Liver (tissue), 8 donors: ENCODE measurements at regions not wholly inside any gene's neighbourhood (a gene's known extent, or its start where the extent isn't known, plus 50 kb on each side); places are given as distances from the start of the nearest gene placed in this dataset.

Source experiments
- DNase-seq: peaks from one replicate; pipeline ENCODE4 v3.0.0-alpha.2; 2017; ENCODE audit warnings: low spot score
- H3K27ac ChIP-seq, 2 donors: one replicate each; pipeline ENCODE4 v1.7.0; 2013; ENCODE audit warnings: inconsistent platforms in 2 of 2, low read length in 2 of 2, control low read depth in 1 of 2, low read depth in 1 of 2, mild to moderate bottlenecking in 1 of 2
- H3K27me3 ChIP-seq, 4 donors: one replicate each; pipeline versions ENCODE4 v1.6.1 to v1.7.0; 2013; ENCODE audit warnings: low read length in 3 of 4, inconsistent platforms in 1 of 4, mild to moderate bottlenecking in 1 of 4, moderate library complexity in 1 of 4; ENCODE audit not compliant: control insufficient read depth in 4 of 4, insufficient read depth in 4 of 4
- H3K36me3 ChIP-seq, 4 donors: one replicate each; pipeline versions ENCODE4 v1.6.1 to v1.7.0; 2013; ENCODE audit warnings: low read length in 3 of 4, mild to moderate bottlenecking in 3 of 4, low read depth in 1 of 4, moderate library complexity in 1 of 4; ENCODE audit not compliant: control insufficient read depth in 4 of 4, insufficient read depth in 3 of 4
- H3K4me1 ChIP-seq, 4 donors: one replicate each; pipeline versions ENCODE4 v1.6.1 to v1.7.0; 2013; ENCODE audit warnings: low read length in 3 of 4, mild to moderate bottlenecking in 3 of 4, moderate library complexity in 1 of 4; ENCODE audit not compliant: control insufficient read depth in 4 of 4, insufficient read depth in 4 of 4
- H3K4me3 ChIP-seq, 3 donors: one replicate each; pipeline versions ENCODE4 v1.6.1 to v1.7.0; 2013; ENCODE audit warnings: low read length in 3 of 3, control low read depth in 1 of 3, low read depth in 1 of 3, mild to moderate bottlenecking in 1 of 3
- H3K9ac ChIP-seq, 2 donors: one replicate each; pipeline ENCODE4 v1.7.0; 2013; ENCODE audit warnings: low read length in 2 of 2, mild to moderate bottlenecking in 2 of 2, moderate library complexity in 2 of 2, control low read depth in 1 of 2, low read depth in 1 of 2
- H3K9me3 ChIP-seq, 4 donors: one replicate each; pipeline versions ENCODE4 v1.6.1 to v1.7.0; 2013; ENCODE audit warnings: low read length in 3 of 4; ENCODE audit not compliant: control insufficient read depth in 4 of 4
- EGR1 ChIP-seq, 2 donors: IDR thresholded peaks; 2 replicates each; pipeline ENCODE4 v1.6.1; 2016 to 2018; ENCODE audit warnings: antibody characterized with exemption in 2 of 2, low read depth in 2 of 2
- FOXA1 ChIP-seq: IDR thresholded peaks from 2 replicates; pipeline ENCODE4 v1.6.1; 2016; ENCODE audit warnings: antibody characterized with exemption
- FOXA2 ChIP-seq: IDR thresholded peaks from 2 replicates; pipeline ENCODE4 v1.6.1; 2016; ENCODE audit warnings: antibody characterized with exemption
- GABPA ChIP-seq, 2 donors: IDR thresholded peaks in 1 of 2; conservative IDR thresholded peaks in 1 of 2; 2 replicates each; pipeline ENCODE4 v1.6.1; 2016; ENCODE audit warnings: antibody characterized with exemption in 2 of 2, mild to moderate bottlenecking in 1 of 2, moderate library complexity in 1 of 2
- HNF4G ChIP-seq: IDR thresholded peaks from 2 replicates; pipeline ENCODE4 v1.6.1; 2016; ENCODE audit warnings: antibody characterized with exemption
- RAD21 ChIP-seq, 2 donors: IDR thresholded peaks; 2 replicates each; pipeline ENCODE4 v1.6.1; 2016; ENCODE audit warnings: antibody characterized with exemption in 2 of 2, mild to moderate bottlenecking in 2 of 2
- RXRA ChIP-seq, 2 donors: IDR thresholded peaks; 2 replicates each; pipeline ENCODE4 v1.6.1; 2017 to 2018; ENCODE audit warnings: antibody characterized with exemption in 2 of 2, mild to moderate bottlenecking in 1 of 2
- SP1 ChIP-seq: IDR thresholded peaks from 2 replicates; pipeline ENCODE4 v1.6.1; 2018; ENCODE audit warnings: antibody characterized with exemption, mild to moderate bottlenecking
- WGBS: extraction: QIAGEN DNeasy Blood & Tissue Kit; methylation state at CpG from one replicate; pipeline ENCODE4 v1.1.7; 2013; 5-methylcytosine and 5-hydroxymethylcytosine counted together
- TF ChIP-seq, protein P1 (sequence below): IDR thresholded peaks from 2 replicates; pipeline ENCODE4 v1.6.1; 2016; ENCODE audit warnings: antibody characterized with exemption
- TF ChIP-seq, protein P2 (sequence below): fragments of 150-350 bp; IDR thresholded peaks from 2 replicates; pipeline ENCODE4 v1.5.1; 2017; ENCODE audit warnings: improper control_type of control experiment, low read depth, low read length; ENCODE audit not compliant: missing input control
- TF ChIP-seq, protein P3 (sequence below): IDR thresholded peaks from 2 replicates; pipeline ENCODE4 v1.6.1; 2016; ENCODE audit warnings: antibody characterized with exemption, mild to moderate bottlenecking
- TF ChIP-seq, protein P4 (sequence below): IDR thresholded peaks from 2 replicates; pipeline ENCODE4 v1.6.1; 2016; ENCODE audit warnings: antibody characterized with exemption
- donor health status: healthy.
- donor health status: healthy.
- donor health status: healthy.
- donor health status: healthy.
- donor health status: healthy.

DNA sequence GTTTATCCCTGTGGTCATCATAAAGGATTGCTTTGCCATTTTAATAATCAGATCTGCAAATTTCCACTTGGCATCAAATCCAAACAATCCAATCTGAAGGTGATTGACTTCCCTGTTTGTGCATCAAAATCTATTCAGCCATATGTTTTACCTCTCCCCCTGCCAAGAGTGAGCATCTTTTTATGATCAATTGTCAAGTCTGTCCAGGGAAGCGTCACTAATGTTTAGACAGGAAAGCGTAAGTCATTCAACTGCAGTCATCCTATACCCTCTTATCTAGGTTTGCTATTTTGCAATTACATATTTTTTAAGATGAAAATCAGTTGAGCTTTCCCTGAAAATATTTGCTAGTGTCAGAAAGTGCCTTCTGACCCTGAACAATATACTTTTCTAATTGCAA, 1224.1 kb upstream of the SEL1L start (continued):
- TF ChIP-seq RAD21 (IDR thresholded peaks at IDR 0.05) = no peak
- TF ChIP-seq, protein P1, sequence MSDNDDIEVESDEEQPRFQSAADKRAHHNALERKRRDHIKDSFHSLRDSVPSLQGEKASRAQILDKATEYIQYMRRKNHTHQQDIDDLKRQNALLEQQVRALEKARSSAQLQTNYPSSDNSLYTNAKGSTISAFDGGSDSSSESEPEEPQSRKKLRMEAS = no peak
- TF ChIP-seq, protein P2, sequence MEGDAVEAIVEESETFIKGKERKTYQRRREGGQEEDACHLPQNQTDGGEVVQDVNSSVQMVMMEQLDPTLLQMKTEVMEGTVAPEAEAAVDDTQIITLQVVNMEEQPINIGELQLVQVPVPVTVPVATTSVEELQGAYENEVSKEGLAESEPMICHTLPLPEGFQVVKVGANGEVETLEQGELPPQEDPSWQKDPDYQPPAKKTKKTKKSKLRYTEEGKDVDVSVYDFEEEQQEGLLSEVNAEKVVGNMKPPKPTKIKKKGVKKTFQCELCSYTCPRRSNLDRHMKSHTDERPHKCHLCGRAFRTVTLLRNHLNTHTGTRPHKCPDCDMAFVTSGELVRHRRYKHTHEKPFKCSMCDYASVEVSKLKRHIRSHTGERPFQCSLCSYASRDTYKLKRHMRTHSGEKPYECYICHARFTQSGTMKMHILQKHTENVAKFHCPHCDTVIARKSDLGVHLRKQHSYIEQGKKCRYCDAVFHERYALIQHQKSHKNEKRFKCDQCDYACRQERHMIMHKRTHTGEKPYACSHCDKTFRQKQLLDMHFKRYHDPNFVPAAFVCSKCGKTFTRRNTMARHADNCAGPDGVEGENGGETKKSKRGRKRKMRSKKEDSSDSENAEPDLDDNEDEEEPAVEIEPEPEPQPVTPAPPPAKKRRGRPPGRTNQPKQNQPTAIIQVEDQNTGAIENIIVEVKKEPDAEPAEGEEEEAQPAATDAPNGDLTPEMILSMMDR = no peak

GRCh38 chr14:82759656-82760055, 1226.0 kb upstream of the SEL1L start:
- H3K27ac ChIP-seq = no peak overlapping the region
- no peak for TF ChIP-seq RAD21 (IDR thresholded peaks at IDR 0.05)
- no peak for TF ChIP-seq EGR1 (IDR thresholded peaks at IDR 0.05; ENCODE audit: low read depth in 2 of 2)
- TF ChIP-seq GABPA (IDR thresholded peaks at IDR 0.05 in 1 of 2, conservative IDR thresholded peaks at IDR 0.05 in 1 of 2) = no peak
- TF ChIP-seq HNF4G = no peak
- TF ChIP-seq SP1 = no peak
- no peaks in the 10 kb centered on the region for H3K36me3 ChIP-seq
- no peaks in the 10 kb centered on the region for H3K9me3 ChIP-seq
- no peaks in the 10 kb centered on the region for H3K4me1 ChIP-seq
- no peaks in the 10 kb centered on the region for H3K27me3 ChIP-seq
- no peak overlapping the region for H3K4me3 ChIP-seq
- H3K9ac ChIP-seq = no peak overlapping the region
- no peak for DNase-seq
- 64% methylated on average over 3 of the region's 3 CpGs for WGBS

DNA sequence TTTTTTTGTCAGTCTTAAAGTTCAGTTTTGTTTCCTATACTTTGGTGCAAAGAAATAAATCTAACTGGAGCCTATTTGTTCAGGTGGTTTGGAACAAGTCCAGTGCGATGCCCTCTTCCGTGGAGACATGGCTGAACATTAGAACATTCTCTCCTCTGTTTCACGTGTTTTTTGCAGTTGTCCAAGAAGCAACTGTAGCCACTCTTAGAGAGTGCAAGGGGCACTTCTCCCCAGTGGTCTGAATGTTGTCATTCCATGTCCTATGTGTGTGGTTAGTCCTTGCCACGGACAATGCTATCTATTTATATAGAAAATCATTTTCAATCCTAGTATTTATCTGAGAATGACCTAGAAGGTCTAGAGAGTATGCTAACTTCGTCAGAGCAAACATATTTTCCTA, 1232.5 kb upstream of the SEL1L start:
- no peak for DNase-seq

More for the DNA sequence above, 1232.5 kb upstream of the SEL1L start:
- TF ChIP-seq RXRA (IDR thresholded peaks at IDR 0.05) (no peak), FOXA1 (no peak), FOXA2 (no peak)
- TF ChIP-seq, protein P3, sequence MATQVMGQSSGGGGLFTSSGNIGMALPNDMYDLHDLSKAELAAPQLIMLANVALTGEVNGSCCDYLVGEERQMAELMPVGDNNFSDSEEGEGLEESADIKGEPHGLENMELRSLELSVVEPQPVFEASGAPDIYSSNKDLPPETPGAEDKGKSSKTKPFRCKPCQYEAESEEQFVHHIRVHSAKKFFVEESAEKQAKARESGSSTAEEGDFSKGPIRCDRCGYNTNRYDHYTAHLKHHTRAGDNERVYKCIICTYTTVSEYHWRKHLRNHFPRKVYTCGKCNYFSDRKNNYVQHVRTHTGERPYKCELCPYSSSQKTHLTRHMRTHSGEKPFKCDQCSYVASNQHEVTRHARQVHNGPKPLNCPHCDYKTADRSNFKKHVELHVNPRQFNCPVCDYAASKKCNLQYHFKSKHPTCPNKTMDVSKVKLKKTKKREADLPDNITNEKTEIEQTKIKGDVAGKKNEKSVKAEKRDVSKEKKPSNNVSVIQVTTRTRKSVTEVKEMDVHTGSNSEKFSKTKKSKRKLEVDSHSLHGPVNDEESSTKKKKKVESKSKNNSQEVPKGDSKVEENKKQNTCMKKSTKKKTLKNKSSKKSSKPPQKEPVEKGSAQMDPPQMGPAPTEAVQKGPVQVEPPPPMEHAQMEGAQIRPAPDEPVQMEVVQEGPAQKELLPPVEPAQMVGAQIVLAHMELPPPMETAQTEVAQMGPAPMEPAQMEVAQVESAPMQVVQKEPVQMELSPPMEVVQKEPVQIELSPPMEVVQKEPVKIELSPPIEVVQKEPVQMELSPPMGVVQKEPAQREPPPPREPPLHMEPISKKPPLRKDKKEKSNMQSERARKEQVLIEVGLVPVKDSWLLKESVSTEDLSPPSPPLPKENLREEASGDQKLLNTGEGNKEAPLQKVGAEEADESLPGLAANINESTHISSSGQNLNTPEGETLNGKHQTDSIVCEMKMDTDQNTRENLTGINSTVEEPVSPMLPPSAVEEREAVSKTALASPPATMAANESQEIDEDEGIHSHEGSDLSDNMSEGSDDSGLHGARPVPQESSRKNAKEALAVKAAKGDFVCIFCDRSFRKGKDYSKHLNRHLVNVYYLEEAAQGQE = no peak
- TF ChIP-seq, protein P4, sequence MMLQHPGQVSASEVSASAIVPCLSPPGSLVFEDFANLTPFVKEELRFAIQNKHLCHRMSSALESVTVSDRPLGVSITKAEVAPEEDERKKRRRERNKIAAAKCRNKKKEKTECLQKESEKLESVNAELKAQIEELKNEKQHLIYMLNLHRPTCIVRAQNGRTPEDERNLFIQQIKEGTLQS = no peak
- TF ChIP-seq, protein P2 = no peak
- H3K27me3 ChIP-seq = no peaks in the 10 kb centered on the region
- 65% methylated on average over 5 of the region's 5 CpGs for WGBS
- no peaks in the 10 kb centered on the region for H3K9me3 ChIP-seq
- H3K9ac ChIP-seq = no peak overlapping the region
- no peaks in the 10 kb centered on the region for H3K36me3 ChIP-seq
- H3K27ac ChIP-seq = no peak overlapping the region
- H3K4me3 ChIP-seq = no peak overlapping the region
- peaks cover 0 to 1% (median 0%) of the 10 kb centered on the region in 4 donors for H3K4me1 ChIP-seq
